PC-9 (cell line): ENCODE measurements at regions not wholly inside any gene's neighbourhood (a gene's known extent, or its start where the extent isn't known, plus 50 kb on each side); places are given as distances from the start of the nearest gene placed in this dataset.
"Not testable (repeated sequence)": the region's sequence is repeated elsewhere in the genome, so short reads cannot be mapped to it uniquely, and the experiment has no call there.

Source experiments
- EZH2 ChIP-seq: fragments of 200-600 bp; sonication (generic); IDR thresholded peaks from 2 replicates; pipeline ENCODE4 v1.8.0; 2017; ENCODE audit warnings: antibody characterized with exemption, low read depth
- TF ChIP-seq, protein P1 (sequence below): fragments of 200-600 bp; sonication (generic); conservative IDR thresholded peaks from 2 replicates; pipeline ENCODE4 v1.6.1; 2017; ENCODE audit warnings: mixed run types, antibody characterized with exemption, mild to moderate bottlenecking, moderate library complexity

DNA sequence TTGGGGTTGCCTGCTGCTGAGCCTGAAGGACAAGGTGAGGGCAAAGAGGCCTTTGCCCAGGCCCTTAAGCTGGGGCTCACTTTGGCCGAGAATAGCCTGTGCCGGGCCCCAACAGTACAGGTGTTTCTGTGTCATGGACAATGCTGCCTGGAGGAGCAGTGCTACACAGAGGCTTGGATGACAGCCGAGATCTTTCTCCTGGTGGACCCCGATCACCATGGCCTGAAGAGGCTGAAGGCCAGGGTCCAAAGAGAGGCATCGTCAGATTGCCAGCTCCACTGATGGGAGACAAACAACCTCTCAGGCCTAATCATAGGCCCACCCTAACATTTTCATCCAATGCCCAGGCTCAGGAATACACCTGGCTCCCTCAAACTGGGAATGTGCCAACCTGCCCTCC, 232.8 kb downstream of the POTEH start:
- TF ChIP-seq, protein P1, sequence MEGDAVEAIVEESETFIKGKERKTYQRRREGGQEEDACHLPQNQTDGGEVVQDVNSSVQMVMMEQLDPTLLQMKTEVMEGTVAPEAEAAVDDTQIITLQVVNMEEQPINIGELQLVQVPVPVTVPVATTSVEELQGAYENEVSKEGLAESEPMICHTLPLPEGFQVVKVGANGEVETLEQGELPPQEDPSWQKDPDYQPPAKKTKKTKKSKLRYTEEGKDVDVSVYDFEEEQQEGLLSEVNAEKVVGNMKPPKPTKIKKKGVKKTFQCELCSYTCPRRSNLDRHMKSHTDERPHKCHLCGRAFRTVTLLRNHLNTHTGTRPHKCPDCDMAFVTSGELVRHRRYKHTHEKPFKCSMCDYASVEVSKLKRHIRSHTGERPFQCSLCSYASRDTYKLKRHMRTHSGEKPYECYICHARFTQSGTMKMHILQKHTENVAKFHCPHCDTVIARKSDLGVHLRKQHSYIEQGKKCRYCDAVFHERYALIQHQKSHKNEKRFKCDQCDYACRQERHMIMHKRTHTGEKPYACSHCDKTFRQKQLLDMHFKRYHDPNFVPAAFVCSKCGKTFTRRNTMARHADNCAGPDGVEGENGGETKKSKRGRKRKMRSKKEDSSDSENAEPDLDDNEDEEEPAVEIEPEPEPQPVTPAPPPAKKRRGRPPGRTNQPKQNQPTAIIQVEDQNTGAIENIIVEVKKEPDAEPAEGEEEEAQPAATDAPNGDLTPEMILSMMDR = not testable (repeated sequence)
- TF ChIP-seq EZH2 = not testable (repeated sequence)
